Fibroblast of pulmonary artery (primary cell): ENCODE measurements at regions not wholly inside any gene's neighbourhood (a gene's known extent, or its start where the extent isn't known, plus 50 kb on each side); places are given as distances from the start of the nearest gene placed in this dataset.

Source experiments
- DNase-seq: peaks from one replicate; pipeline ENCODE4 v3.0.0-alpha.2; 2010; ENCODE audit warnings: low read depth
- H3K4me3 ChIP-seq: replicated peaks from 2 replicates; pipeline ENCODE4 v1.5.1; 2011; ENCODE audit warnings: low read depth, mild to moderate bottlenecking, control low read depth, low read length, moderate library complexity
- TF ChIP-seq, protein P1 (sequence below): IDR thresholded peaks from 2 replicates; pipeline ENCODE4 v1.5.1; 2011; ENCODE audit warnings: mild to moderate bottlenecking, control low read depth, low read length, inconsistent platforms; ENCODE audit errors: missing control alignments

DNA sequence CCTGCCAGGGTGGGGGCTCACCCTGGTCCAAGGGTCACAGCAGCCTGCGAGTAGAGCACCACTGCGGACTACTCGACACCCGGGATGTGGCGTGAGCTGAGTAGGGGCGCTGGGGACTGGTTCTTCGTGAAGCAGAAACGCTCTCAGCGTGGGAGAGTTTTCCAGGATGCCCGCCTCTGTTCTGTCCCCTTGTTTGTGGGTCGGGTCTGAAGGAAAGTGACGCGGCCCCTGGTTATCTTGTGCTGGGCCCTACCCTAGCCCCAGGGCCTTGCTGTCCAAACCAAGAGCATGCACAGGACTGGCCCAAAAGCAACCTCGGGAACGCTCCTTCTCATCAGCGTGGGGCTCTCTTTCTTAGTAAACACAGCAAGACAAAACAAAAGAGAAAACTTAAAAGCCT lies 303.3 kb downstream of the IRF8 start:
- no peak for DNase-seq
- H3K4me3 ChIP-seq = no peak overlapping the region
- TF ChIP-seq, protein P1, sequence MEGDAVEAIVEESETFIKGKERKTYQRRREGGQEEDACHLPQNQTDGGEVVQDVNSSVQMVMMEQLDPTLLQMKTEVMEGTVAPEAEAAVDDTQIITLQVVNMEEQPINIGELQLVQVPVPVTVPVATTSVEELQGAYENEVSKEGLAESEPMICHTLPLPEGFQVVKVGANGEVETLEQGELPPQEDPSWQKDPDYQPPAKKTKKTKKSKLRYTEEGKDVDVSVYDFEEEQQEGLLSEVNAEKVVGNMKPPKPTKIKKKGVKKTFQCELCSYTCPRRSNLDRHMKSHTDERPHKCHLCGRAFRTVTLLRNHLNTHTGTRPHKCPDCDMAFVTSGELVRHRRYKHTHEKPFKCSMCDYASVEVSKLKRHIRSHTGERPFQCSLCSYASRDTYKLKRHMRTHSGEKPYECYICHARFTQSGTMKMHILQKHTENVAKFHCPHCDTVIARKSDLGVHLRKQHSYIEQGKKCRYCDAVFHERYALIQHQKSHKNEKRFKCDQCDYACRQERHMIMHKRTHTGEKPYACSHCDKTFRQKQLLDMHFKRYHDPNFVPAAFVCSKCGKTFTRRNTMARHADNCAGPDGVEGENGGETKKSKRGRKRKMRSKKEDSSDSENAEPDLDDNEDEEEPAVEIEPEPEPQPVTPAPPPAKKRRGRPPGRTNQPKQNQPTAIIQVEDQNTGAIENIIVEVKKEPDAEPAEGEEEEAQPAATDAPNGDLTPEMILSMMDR = no peak

DNA sequence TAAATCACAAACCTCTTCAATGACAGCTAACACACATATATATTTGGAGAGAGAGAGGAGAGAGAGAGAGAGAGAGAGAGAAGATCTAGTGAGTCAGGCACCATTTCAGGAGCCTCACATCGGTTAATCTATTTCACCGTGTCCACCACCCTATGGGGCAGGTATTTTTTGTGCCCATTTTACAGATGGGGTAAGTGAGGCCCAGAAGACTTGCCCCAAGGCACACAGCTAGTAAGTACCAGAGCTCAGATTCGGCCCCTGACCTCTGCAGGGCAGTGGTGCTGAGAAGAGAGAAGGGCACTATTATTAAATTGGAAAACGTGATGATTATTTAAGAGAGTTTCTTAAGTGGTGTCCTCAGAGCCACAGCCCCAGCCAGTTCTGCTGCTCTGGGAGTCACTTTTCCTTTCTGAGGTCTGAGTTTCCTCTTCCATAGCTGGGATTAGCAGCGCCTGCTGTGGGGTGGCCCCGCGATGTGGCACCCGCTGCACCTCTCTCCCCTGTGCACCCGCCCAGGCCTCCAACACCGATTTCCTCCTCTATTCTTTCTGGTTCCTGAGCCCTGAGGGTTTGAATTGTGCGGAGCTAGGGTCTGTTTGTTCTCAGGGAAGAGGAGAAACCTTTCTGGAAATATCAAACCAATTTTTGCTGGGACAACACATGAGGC lies 303.9 kb downstream of the IRF8 start:
- TF ChIP-seq, protein P1 = no peak
- DNase-seq = no peak

DNA sequence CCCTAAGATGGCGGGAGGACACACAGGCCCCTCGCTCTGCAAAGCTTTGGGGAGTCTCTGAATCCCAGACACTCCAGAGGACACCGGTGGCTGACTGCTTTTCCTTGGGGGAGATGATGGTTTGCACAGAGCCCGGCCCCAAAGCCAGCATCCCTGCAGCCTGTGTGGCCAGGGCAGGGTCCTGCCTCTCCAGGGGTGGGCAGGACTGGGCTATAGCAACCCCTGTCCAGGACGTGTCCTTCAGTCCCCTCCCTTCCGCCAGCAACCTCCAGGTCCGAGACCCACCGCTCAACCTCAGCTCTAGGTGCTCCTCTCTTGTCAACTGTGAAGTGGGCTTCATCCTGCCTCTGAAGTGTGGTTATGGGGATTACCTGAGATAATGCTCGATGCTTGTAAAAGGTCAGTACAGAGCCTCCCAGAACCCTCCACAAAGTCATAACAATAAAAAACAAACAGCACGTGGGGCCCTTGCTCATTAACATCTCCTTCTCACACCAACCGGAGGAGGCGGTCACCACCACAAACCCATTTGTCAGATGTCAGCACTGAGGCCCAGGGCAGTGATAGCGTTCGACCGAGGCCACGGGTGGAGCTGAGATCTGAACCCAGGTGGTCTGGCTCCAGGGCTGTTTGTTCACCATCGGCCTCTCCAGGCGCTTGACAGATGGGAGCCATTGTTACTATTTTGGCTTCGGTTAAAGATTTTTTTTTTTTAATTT lies 304.8 kb downstream of the IRF8 start:
- TF ChIP-seq, protein P1 = no peak
- no peak for DNase-seq
- H3K4me3 ChIP-seq = no peak overlapping the region

More for the DNA sequence above, 303.9 kb downstream of the IRF8 start:
- no peak overlapping the region for H3K4me3 ChIP-seq

DNA sequence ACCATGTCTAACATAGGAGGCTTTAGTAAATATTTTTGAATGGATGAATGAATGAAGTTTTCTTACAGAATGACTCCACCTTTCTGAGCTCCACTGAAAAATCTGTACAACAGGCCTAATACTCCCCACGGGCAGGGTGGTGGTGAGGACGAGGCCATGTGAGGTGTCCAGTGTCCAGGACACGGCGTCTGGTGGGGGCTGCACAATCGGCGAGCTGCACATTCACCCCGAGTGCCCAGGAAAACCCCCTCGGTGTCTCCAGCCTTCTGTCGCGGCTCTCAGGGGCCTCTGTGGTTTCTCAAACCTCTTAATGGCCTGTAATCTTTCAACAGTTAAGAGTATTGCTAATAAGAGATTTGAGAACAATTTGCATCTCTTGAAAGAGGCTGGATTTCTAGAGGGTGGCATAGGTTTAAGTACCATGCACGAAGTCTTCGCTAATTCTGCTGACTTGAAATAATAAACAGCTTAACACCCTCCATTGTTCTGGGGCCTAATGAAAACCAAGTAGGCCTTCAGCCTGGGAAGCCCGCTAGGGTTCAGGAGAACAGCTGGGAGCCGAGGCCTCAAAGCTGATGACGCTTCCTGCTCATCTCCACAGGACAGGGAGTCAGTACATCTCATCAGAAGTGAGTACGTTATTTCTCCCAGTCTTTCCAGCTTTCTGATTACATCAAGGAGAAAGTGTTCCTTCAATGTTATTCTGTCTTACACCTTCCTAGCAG lies 304.6 kb upstream of the FOXF1 start:
- TF ChIP-seq, protein P1 = no peak
- no peak overlapping the region for H3K4me3 ChIP-seq
- no peak for DNase-seq

DNA sequence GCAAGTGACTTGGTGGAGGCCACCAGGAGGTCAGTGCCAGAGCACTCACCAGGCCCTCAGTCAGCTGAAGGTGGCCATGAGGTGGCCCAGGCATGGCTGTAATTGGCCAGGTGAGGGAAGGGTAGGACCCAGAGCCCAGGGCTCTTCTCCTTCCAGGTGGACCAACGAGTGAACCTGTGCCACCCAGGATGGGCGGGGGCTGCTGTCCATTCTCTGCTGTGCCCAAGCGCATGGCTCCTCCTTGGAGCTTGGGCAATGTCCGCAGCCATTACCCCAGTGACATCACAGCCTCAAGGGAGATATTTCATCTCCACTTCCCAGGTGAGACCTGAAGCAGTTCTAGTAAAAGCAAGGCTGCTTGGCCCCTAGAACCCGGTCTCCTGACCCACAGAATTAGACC lies 303.0 kb upstream of the FOXF1 start:
- TF ChIP-seq, protein P1 = no peak
- no peak overlapping the region for H3K4me3 ChIP-seq
- no peak for DNase-seq

DNA sequence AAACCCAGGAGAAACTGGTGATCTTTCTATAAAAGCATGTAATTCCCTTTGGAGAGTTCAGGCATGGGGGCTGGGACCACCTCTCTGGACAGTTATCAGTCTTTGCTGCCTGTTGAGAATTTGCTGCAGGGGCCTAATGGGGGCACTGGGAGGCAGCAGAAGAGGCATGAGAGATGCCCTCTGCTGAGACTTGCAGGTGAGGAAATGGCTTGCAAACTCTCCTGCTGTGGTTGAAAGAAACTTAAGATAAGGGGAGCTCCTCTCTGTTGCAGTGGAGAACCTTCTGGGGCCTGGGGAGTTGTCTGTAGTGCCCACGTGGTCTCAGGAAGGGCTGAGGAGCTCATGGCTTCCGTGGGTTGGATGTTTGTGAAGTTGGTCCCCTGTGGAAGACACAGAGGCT lies 301.1 kb upstream of the FOXF1 start:
- TF ChIP-seq, protein P1 = no peak
- H3K4me3 ChIP-seq = no peak overlapping the region
- DNase-seq = no peak
